ENCODE measurements at regions not wholly inside any gene's neighbourhood (a gene's known extent, or its start where the extent isn't known, plus 50 kb on each side); places are given as distances from the start of the nearest gene placed in this dataset.
"Not testable (repeated sequence)": the region's sequence is repeated elsewhere in the genome, so short reads cannot be mapped to it uniquely, and the experiment has no call there.

DNA sequence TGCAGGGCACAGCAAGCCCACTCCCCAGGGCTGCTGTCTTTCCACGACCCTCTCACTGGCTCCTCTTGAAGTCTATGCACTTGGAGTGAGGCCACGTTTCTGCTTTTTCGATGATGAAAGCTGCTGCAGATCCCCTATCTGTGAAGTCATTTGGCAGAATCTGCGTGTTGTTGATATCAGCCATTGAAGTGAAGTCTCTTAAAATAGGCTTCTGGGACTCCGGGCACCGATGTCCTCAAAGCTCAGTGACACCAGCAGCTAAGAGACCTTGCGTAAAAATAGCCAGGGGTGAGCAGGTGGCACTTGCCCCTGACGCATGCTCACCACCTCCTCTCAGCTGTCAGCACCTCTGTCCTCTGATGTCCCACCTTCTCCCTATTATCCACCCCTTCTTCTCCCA is 89.4 kb upstream of the FHL2 start:
- Mint-ChIP-seq H3K27ac (no peak overlapping the region), H3K4me1 (no peaks in the 10 kb centered on the region), H3K36me3 (no peaks in the 10 kb centered on the region), H3K9me3 (peaks cover 6 to 12% (median 11%) of the 10 kb centered on the region in 3 donors), H3K4me3 (no peak overlapping the region), H3K27me3 (peaks cover 6 to 8% of the 10 kb centered on the region in 2 donors)
- Histone ChIP-seq H3K27me3 (replicated peaks in 1 of 2; ENCODE audit: control insufficient read depth in 2 of 2, extremely low read depth in 1 of 2, insufficient read depth in 2 of 2, low read length in 1 of 2) (peaks cover 0 to 4% of the 10 kb centered on the region in 2 experiments), H3K4me1 (ENCODE audit: control insufficient read depth in 1 of 2, extremely low read depth in 1 of 2, insufficient read depth in 2 of 2, low read length in 2 of 2) (no peaks in the 10 kb centered on the region), H3K27ac (ENCODE audit: low read length) (no peak overlapping the region), H3K4me3 (ENCODE audit: control insufficient read depth in 1 of 2, extremely low read depth in 1 of 2, low read length in 1 of 2) (no peak overlapping the region), H3K9me3 (no peaks in the 10 kb centered on the region), H3K36me3 (ENCODE audit: control insufficient read depth in 2 of 2, extremely low read depth in 1 of 2, insufficient read depth in 1 of 2, low read length in 1 of 2) (no peaks in the 10 kb centered on the region)
- WGBS (ENCODE audit: insufficient coverage) = 85% methylated on average over 6 of the region's 8 CpGs
- POLR2A ChIA-PET = no interaction called here
- ATAC-seq (replicated peaks in 1 of 4) (no peak), DNase-seq (no peak)
- CTCF ChIA-PET = no interaction called here

DNA sequence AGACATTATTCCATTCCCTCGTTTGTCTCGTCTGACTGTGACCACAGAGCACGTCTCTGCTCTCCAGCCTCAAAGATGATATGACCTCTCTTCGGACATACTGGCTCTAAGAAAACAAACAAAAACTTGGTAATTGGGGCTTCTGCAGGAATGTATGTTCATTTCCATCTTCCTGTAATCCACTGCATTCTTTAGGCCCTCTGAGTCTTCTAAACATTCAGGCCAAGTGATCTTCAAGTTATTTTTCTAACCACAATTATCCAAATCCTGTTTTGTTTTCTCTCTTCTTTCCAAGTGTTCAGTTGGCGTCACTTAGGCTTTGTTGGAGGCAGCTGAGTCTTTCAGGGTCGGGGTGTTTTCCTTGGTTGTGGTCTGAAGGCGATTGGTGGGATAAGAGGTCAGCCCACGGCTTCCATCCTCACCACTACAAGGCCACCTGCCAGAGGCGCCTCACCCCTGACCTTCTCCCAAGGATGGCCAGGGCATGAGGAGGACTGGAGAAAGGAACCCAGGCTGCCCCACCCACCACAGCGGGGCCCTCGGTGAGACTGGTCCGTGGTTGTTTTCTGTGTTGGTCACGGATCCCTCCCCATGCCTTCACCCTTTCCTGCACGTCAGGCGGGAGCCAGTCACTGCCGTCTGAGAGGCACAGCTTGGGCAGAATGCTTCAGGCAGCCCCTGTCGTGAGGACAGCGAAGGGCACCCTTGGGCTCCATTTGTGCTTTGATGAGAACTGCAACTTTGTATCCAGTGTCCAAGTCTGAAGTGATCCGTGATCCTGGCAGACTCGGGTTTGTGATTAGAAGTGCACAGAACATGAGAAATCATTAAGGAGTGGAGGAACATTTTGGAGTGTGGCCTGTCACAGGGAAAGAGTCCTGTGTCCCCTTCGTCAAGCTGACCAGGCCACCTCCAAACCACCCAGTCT is 88.6 kb upstream of the FHL2 start:
- H3K4me3 Mint-ChIP-seq = no peak overlapping the region
- Histone ChIP-seq H3K36me3 (ENCODE audit: control insufficient read depth in 2 of 2, extremely low read depth in 1 of 2, insufficient read depth in 1 of 2, low read length in 1 of 2) (no peaks in the 10 kb centered on the region), H3K4me3 (ENCODE audit: control insufficient read depth in 1 of 2, extremely low read depth in 1 of 2, low read length in 1 of 2) (no peak overlapping the region), H3K27me3 (replicated peaks in 1 of 2; ENCODE audit: control insufficient read depth in 2 of 2, extremely low read depth in 1 of 2, insufficient read depth in 2 of 2, low read length in 1 of 2) (peaks cover 0 to 4% of the 10 kb centered on the region in 2 experiments), H3K4me1 (ENCODE audit: control insufficient read depth in 1 of 2, extremely low read depth in 1 of 2, insufficient read depth in 2 of 2, low read length in 2 of 2) (no peaks in the 10 kb centered on the region), H3K27ac (ENCODE audit: low read length) (no peak overlapping the region), H3K9me3 (no peaks in the 10 kb centered on the region)
- no peak for DNase-seq
- 96% methylated on average over 7 of the region's 21 CpGs for WGBS (ENCODE audit: insufficient coverage)
- H3K27me3 Mint-ChIP-seq = peaks cover 3 to 6% of the 10 kb centered on the region in 2 donors
- no peak for ATAC-seq (replicated peaks in 1 of 4)
- no peaks in the 10 kb centered on the region for H3K4me1 Mint-ChIP-seq
- no peak overlapping the region for H3K27ac Mint-ChIP-seq
- ChIA-PET CTCF (no interaction called here), POLR2A (no interaction called here)
- peaks cover 0 to 3% (median 3%) of the 10 kb centered on the region in 3 donors for H3K9me3 Mint-ChIP-seq
- no peaks in the 10 kb centered on the region for H3K36me3 Mint-ChIP-seq

DNA sequence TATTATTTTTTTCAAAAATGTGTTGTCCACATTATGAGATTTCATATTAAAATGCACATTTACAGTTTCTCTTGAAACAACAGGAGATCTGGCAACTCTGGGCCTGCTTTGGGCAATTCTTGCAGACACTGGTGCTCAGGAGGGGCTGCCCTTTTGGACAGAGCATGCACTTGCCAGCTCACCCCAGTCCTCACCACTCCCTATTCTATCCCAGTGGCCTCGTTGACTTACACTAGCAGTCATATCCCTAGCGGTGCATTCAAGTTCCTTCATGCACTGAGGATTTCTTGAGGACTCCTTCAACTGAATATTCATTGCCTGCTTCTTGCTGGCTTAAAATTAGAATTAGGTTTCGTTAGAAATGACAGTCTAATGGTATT is 87.9 kb upstream of the FHL2 start:
- ATAC-seq (replicated peaks in 1 of 4) (no peak), DNase-seq (no peak)
- no peak overlapping the region for H3K4me3 Mint-ChIP-seq
- no peaks in the 10 kb centered on the region for H3K36me3 Mint-ChIP-seq
- H3K27me3 ChIP-seq (replicated peaks in 1 of 2; ENCODE audit: control insufficient read depth in 2 of 2, extremely low read depth in 1 of 2, insufficient read depth in 2 of 2, low read length in 1 of 2) = peaks cover 0 to 4% of the 10 kb centered on the region in 2 experiments
- peaks cover 1 to 5% of the 10 kb centered on the region in 2 donors for H3K27me3 Mint-ChIP-seq
- no peaks in the 10 kb centered on the region for H3K9me3 Mint-ChIP-seq
- H3K36me3 ChIP-seq (ENCODE audit: control insufficient read depth in 2 of 2, extremely low read depth in 1 of 2, insufficient read depth in 1 of 2, low read length in 1 of 2) = no peaks in the 10 kb centered on the region
- H3K4me1 Mint-ChIP-seq = no peaks in the 10 kb centered on the region
- no peak overlapping the region for H3K4me3 ChIP-seq (ENCODE audit: control insufficient read depth in 1 of 2, extremely low read depth in 1 of 2, low read length in 1 of 2)
- 92% methylated on average over 2 of the region's 3 CpGs for WGBS (ENCODE audit: insufficient coverage)
- POLR2A ChIA-PET = no interaction called here
- H3K4me1 ChIP-seq (ENCODE audit: control insufficient read depth in 1 of 2, extremely low read depth in 1 of 2, insufficient read depth in 2 of 2, low read length in 2 of 2) = no peaks in the 10 kb centered on the region
- no peak overlapping the region for H3K27ac Mint-ChIP-seq
- CTCF ChIA-PET = no interaction called here
- no peaks in the 10 kb centered on the region for H3K9me3 ChIP-seq
- no peak overlapping the region for H3K27ac ChIP-seq (ENCODE audit: low read length)

DNA sequence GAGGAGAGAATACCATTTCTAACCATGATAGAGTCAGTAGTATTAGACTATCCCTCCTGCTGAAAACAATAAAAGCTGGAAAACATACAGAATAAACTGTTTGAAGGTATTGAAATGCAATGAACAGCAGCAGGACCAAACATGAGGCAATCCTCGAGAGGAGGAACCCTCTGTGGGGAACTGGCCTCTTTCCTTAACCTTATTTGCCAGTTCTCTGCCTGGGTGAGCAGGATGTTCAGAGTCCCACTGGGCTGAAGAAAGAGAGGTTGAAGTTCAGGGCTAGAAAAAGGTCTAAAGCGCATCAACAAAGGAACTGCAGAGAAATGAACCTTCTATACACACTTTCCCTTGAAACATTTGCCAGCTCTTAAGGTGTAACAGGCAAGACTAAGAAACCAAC is 79.8 kb upstream of the FHL2 start:
- no peaks in the 10 kb centered on the region for H3K36me3 Mint-ChIP-seq
- peaks cover 0 to 2% of the 10 kb centered on the region in 2 experiments for H3K27me3 ChIP-seq (replicated peaks in 1 of 2; ENCODE audit: control insufficient read depth in 2 of 2, extremely low read depth in 1 of 2, insufficient read depth in 2 of 2, low read length in 1 of 2)
- no peaks in the 10 kb centered on the region for H3K9me3 ChIP-seq
- H3K9me3 Mint-ChIP-seq = no peaks in the 10 kb centered on the region
- WGBS (ENCODE audit: insufficient coverage) = no CpG with 5 or more reads among the region's 2 CpGs
- no peak overlapping the region for H3K27ac Mint-ChIP-seq
- H3K4me3 Mint-ChIP-seq = no peak overlapping the region
- H3K4me3 ChIP-seq (ENCODE audit: control insufficient read depth in 1 of 2, extremely low read depth in 1 of 2, low read length in 1 of 2) = no peak overlapping the region
- peaks cover 0 to 8% of the 10 kb centered on the region in 2 donors for H3K27me3 Mint-ChIP-seq
- DNase-seq (no peak), ATAC-seq (replicated peaks in 1 of 4) (no peak)
- H3K27ac ChIP-seq (ENCODE audit: low read length) = no peak overlapping the region
- no peaks in the 10 kb centered on the region for H3K4me1 Mint-ChIP-seq
- POLR2A ChIA-PET = no interaction called here
- H3K4me1 ChIP-seq (ENCODE audit: control insufficient read depth in 1 of 2, extremely low read depth in 1 of 2, insufficient read depth in 2 of 2, low read length in 2 of 2) = no peaks in the 10 kb centered on the region
- no peaks in the 10 kb centered on the region for H3K36me3 ChIP-seq (ENCODE audit: control insufficient read depth in 2 of 2, extremely low read depth in 1 of 2, insufficient read depth in 1 of 2, low read length in 1 of 2)
- CTCF ChIA-PET = no interaction called here

DNA sequence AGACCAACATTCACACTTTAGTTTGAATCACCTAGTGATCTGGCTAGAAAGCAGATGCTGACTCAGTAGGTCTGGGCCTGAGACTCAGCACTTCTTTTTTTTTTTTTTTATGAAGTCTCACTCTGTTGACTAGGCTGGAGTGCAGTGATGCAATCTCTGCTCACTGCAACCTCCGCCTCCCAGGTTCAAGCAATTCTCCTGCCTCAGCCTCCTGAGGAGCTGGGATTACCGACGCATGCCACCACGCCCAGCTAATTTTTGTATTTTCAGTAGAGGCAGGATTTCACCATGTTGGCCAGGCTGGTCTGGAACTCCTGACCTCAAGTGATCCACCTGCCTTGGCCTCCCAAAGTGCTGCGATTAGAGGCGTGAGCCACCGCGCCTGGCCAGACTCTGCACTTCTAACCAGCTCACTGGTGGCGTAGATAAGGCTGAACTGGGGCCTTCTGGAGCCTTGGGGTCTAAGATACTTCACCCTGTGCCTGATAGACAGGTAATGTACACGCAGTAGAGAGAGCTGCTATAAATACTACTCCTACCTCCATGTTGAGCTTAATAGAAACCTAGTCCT is 78.3 kb upstream of the FHL2 start:
- H3K36me3 Mint-ChIP-seq; H3K27ac ChIP-seq (ENCODE audit: low read length); H3K27me3 Mint-ChIP-seq; H3K27ac Mint-ChIP-seq; H3K9me3 Mint-ChIP-seq; H3K4me3 ChIP-seq (ENCODE audit: control insufficient read depth in 1 of 2, extremely low read depth in 1 of 2, low read length in 1 of 2); H3K27me3 ChIP-seq (replicated peaks in 1 of 2; ENCODE audit: control insufficient read depth in 2 of 2, extremely low read depth in 1 of 2, insufficient read depth in 2 of 2, low read length in 1 of 2); POLR2A ChIA-PET; H3K4me1 ChIP-seq (ENCODE audit: control insufficient read depth in 1 of 2, extremely low read depth in 1 of 2, insufficient read depth in 2 of 2, low read length in 2 of 2); DNase-seq; H3K9me3 ChIP-seq; CTCF ChIA-PET; ATAC-seq (replicated peaks in 1 of 4); H3K4me3 Mint-ChIP-seq; H3K36me3 ChIP-seq (ENCODE audit: control insufficient read depth in 2 of 2, extremely low read depth in 1 of 2, insufficient read depth in 1 of 2, low read length in 1 of 2); H3K4me1 Mint-ChIP-seq: not testable (repeated sequence)
- 96% methylated on average over 9 of the region's 10 CpGs for whole genome bisulfite sequencing (ENCODE audit: insufficient coverage)

DNA sequence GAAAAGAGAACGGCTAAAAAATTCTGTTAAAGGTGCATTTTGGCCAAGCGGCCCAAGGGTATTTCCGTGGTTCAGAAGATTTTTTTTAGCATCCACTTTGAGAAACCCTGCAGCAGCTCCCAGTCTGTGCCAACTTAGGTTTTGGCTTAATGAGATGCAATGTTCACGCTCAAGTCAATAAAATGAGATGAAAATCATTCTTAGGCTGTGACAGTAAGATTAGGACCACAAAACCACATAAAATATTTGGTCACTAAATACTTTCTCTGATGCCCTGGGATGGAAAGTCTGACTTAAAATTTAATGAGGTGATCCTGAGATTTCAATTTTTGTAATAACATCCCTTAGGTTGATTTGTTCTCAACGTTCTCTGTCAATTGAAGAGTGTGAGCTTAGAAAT is 74.2 kb upstream of the FHL2 start:
- H3K4me1 ChIP-seq (ENCODE audit: control insufficient read depth in 1 of 2, extremely low read depth in 1 of 2, insufficient read depth in 2 of 2, low read length in 2 of 2) = peaks cover 11 to 14% of the 10 kb centered on the region in 2 experiments
- Mint-ChIP-seq H3K4me3 (no peak overlapping the region), H3K27me3 (peaks cover 0 to 4% of the 10 kb centered on the region in 2 donors), H3K27ac (no peak overlapping the region), H3K36me3 (no peaks in the 10 kb centered on the region), H3K4me1 (peaks cover 9 to 25% (median 14%) of the 10 kb centered on the region in 3 donors), H3K9me3 (no peaks in the 10 kb centered on the region)
- no peak overlapping the region for H3K4me3 ChIP-seq (ENCODE audit: control insufficient read depth in 1 of 2, extremely low read depth in 1 of 2, low read length in 1 of 2)
- DNase-seq (no peak), ATAC-seq (replicated peaks in 1 of 4) (no peak)
- peaks cover 0 to 4% of the 10 kb centered on the region in 2 experiments for H3K27me3 ChIP-seq (replicated peaks in 1 of 2; ENCODE audit: control insufficient read depth in 2 of 2, extremely low read depth in 1 of 2, insufficient read depth in 2 of 2, low read length in 1 of 2)
- H3K36me3 ChIP-seq (ENCODE audit: control insufficient read depth in 2 of 2, extremely low read depth in 1 of 2, insufficient read depth in 1 of 2, low read length in 1 of 2) = no peaks in the 10 kb centered on the region
- no peaks in the 10 kb centered on the region for H3K9me3 ChIP-seq
- H3K27ac ChIP-seq (ENCODE audit: low read length) = no peak overlapping the region
- WGBS (ENCODE audit: insufficient coverage) = 33% methylated on average over 1 of the region's 5 CpGs
- CTCF ChIA-PET = no interaction called here
- POLR2A ChIA-PET = no interaction called here
